ENCODE measurements at regions not wholly inside any gene's neighbourhood (a gene's known extent, or its start where the extent isn't known, plus 50 kb on each side); places are given as distances from the start of the nearest gene placed in this dataset.

- ChIA-PET CTCF (no interaction called here), POLR2A (no interaction called here)
- H3K9ac ChIP-seq (ENCODE audit: low read length) = no peak overlapping the region
- intact Hi-C loops (cut with micrococcal nuclease) = no loop called here
- DNase-seq (no peak), ATAC-seq (ENCODE audit: low read depth) (no peak)
- Mint-ChIP-seq H3K9me3 (ENCODE audit: insufficient read depth) (no peaks in the 10 kb centered on the region), H3K27me3 (peaks cover 30% of the 10 kb centered on the region), H3K27ac (no peak overlapping the region), H3K4me3 (no peak overlapping the region), H3K4me1 (no peaks in the 10 kb centered on the region)
- H3K4me3 ChIP-seq (ENCODE audit: control extremely low read depth in 1 of 5, extremely low read depth in 1 of 5, insufficient read depth in 1 of 5, low read depth in 2 of 5, low read length in 4 of 5) = no peak overlapping the region
- H3K4me1 ChIP-seq (ENCODE audit: control insufficient read depth in 2 of 2, insufficient read depth in 2 of 2, low read length in 2 of 2) = no peaks in the 10 kb centered on the region
- H4K20me1 ChIP-seq (ENCODE audit: control insufficient read depth, insufficient read depth, low read length, poor library complexity, severe bottlenecking) = no peaks in the 10 kb centered on the region
- no peaks in the 10 kb centered on the region for H3K9me3 ChIP-seq (ENCODE audit: control extremely low read depth in 1 of 3, control insufficient read depth in 2 of 3, insufficient read depth in 1 of 3, low read length in 2 of 3)
- H3K27ac ChIP-seq (ENCODE audit: low read length in 2 of 2) = no peak overlapping the region
- no peaks in the 10 kb centered on the region for H3K79me2 ChIP-seq (ENCODE audit: control insufficient read depth, insufficient read depth, low read length)
- H3K4me2 ChIP-seq (replicated peaks; ENCODE audit: low read depth, low read length, poor library complexity, severe bottlenecking) = no peak overlapping the region
- H3K27me3 ChIP-seq (replicated peaks in 1 of 4; ENCODE audit: control extremely low read depth in 1 of 4, control insufficient read depth in 3 of 4, insufficient read depth in 4 of 4, low read length in 3 of 4) = peaks cover 0 to 5% (median 0%) of the 10 kb centered on the region in 4 experiments
- no peak overlapping the region for H2AFZ ChIP-seq (ENCODE audit: insufficient read depth, low read depth, low read length, poor library complexity, severe bottlenecking)
- H3K36me3 ChIP-seq (replicated peaks in 1 of 2; ENCODE audit: control extremely low read depth in 1 of 2, control insufficient read depth in 1 of 2, extremely low read depth in 1 of 2, insufficient read depth in 2 of 2, low read length in 1 of 2) = no peaks in the 10 kb centered on the region
- TF ChIP-seq EZH2 (IDR thresholded peaks at IDR 0.05; ENCODE audit: borderline replicate concordance, insufficient read depth, low read depth, low read length, poor library complexity, severe bottlenecking) = no peak
- no peak for TF ChIP-seq CTCF (IDR thresholded peaks at IDR 0.05)
These were observed 139.7 kb upstream of the ABCB5 start for GRCh38 chr7:20475756-20476155.

GRCh38 chr7:20477067-20477466, 138.4 kb upstream of the ABCB5 start:
- TF ChIP-seq EZH2 (IDR thresholded peaks at IDR 0.05; ENCODE audit: borderline replicate concordance, insufficient read depth, low read depth, low read length, poor library complexity, severe bottlenecking) = no peak
- no peak for TF ChIP-seq CTCF (IDR thresholded peaks at IDR 0.05)
- DNase-seq = no peak
- ChIA-PET CTCF (no interaction called here), POLR2A (no interaction called here)
- H3K4me3 ChIP-seq (ENCODE audit: control extremely low read depth in 1 of 5, extremely low read depth in 1 of 5, insufficient read depth in 1 of 5, low read depth in 2 of 5, low read length in 4 of 5) = no peak overlapping the region
- no peak overlapping the region for H3K4me2 ChIP-seq (replicated peaks; ENCODE audit: low read depth, low read length, poor library complexity, severe bottlenecking)
- no peak for ATAC-seq (ENCODE audit: low read depth)
- no peak overlapping the region for H3K27ac ChIP-seq (ENCODE audit: low read length in 2 of 2)
- no peaks in the 10 kb centered on the region for H3K79me2 ChIP-seq (ENCODE audit: control insufficient read depth, insufficient read depth, low read length)
- H4K20me1 ChIP-seq (ENCODE audit: control insufficient read depth, insufficient read depth, low read length, poor library complexity, severe bottlenecking) = no peaks in the 10 kb centered on the region
- Mint-ChIP-seq H3K27ac (no peak overlapping the region), H3K4me3 (no peak overlapping the region), H3K4me1 (no peaks in the 10 kb centered on the region), H3K27me3 (peaks cover 29% of the 10 kb centered on the region), H3K9me3 (ENCODE audit: insufficient read depth) (no peaks in the 10 kb centered on the region)
- H3K9me3 ChIP-seq (ENCODE audit: control extremely low read depth in 1 of 3, control insufficient read depth in 2 of 3, insufficient read depth in 1 of 3, low read length in 2 of 3) = no peaks in the 10 kb centered on the region
- intact Hi-C loops (cut with micrococcal nuclease) = no loop called here
- no CpG with 5 or more reads among the region's 1 CpG for WGBS (ENCODE audit: insufficient coverage)
- no peak overlapping the region for H2AFZ ChIP-seq (ENCODE audit: insufficient read depth, low read depth, low read length, poor library complexity, severe bottlenecking)
- H3K4me1 ChIP-seq (ENCODE audit: control insufficient read depth in 2 of 2, insufficient read depth in 2 of 2, low read length in 2 of 2) = no peaks in the 10 kb centered on the region
- no peak overlapping the region for H3K9ac ChIP-seq (ENCODE audit: low read length)
- no peaks in the 10 kb centered on the region for H3K36me3 ChIP-seq (replicated peaks in 1 of 2; ENCODE audit: control extremely low read depth in 1 of 2, control insufficient read depth in 1 of 2, extremely low read depth in 1 of 2, insufficient read depth in 2 of 2, low read length in 1 of 2)
- no peaks in the 10 kb centered on the region for H3K27me3 ChIP-seq (replicated peaks in 1 of 4; ENCODE audit: control extremely low read depth in 1 of 4, control insufficient read depth in 3 of 4, insufficient read depth in 4 of 4, low read length in 3 of 4)
